Colonic mucosa (tissue), 4 donors: ENCODE measurements at regions not wholly inside any gene's neighbourhood (a gene's known extent, or its start where the extent isn't known, plus 50 kb on each side); places are given as distances from the start of the nearest gene placed in this dataset.

ENCODE experiments used
- DNase-seq: peaks from one replicate; pipeline ENCODE4 v3.0.0-alpha.2; 2020
- H3K27ac ChIP-seq: fragments of 200-600 bp; one replicate; pipeline ENCODE4 v1.8.0; 2021
- H3K27me3 ChIP-seq: fragments of 200-600 bp; one replicate; pipeline ENCODE4 v1.8.0; 2021
- H3K36me3 ChIP-seq: fragments of 200-600 bp; one replicate; pipeline ENCODE4 v1.8.0; 2021
- H3K4me1 ChIP-seq: fragments of 200-600 bp; one replicate; pipeline ENCODE4 v1.8.0; 2021; ENCODE audit warnings: mild to moderate bottlenecking
- H3K4me3 ChIP-seq: fragments of 200-600 bp; one replicate; pipeline ENCODE4 v1.8.0; 2021
- H3K9ac ChIP-seq, 2 donors: one replicate each; pipeline ENCODE4 v1.7.0; 2013; ENCODE audit warnings: control low read depth in 2 of 2, low read depth in 2 of 2, low read length in 2 of 2
- H3K9me3 ChIP-seq: fragments of 200-600 bp; one replicate; pipeline ENCODE4 v1.8.0; 2021
- intact Hi-C: fragments of 100-400 bp; cut with DNase I; formaldehyde crosslinking; loops from one replicate; pipeline ENCODE4 v1.14.1; 2022
- TF ChIP-seq, protein P1 (sequence below): fragments of 200-600 bp; IDR thresholded peaks from one replicate; pipeline ENCODE4 v1.8.0; 2022; ENCODE audit warnings: antibody characterized with exemption, mild to moderate bottlenecking
- donor health status: healthy.
- donor health status: DM: no; HTN: no; CAD: no.
- donor health status: DM: no; HTN: no; CAD: no.

DNA sequence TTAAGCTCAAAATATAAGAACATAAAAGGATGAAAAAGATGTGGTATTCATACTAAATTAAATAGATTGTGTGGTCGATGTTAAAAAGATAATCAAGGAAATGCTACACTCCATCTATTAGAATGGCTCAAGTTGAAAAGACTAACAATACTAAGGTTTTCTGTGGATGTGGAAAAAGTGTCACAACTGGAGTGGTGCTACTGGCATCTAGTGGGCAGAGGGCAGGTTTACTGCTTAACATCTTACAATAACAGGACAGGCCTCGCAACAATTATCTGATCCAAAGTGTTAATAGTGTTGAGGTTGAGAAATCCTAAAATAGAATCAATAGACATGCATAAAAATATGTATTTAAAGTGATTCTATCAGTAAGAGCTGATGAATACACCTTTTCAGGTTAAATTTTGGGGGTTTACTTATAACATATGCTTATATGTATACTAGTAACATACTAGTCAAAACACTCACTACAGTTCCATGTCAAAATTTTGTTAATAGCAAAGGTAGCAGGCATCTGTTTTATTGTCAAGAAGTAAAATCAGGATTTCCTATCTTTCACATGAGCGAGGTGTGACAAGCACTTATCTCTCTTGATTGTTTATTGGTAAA, 91.5 kb upstream of the TMEFF2 start:
- H3K4me3 ChIP-seq: no peak overlapping the region
- no peak overlapping the region for H3K27ac ChIP-seq
- DNase-seq: no peak
- intact Hi-C loops: no loop called here
- TF ChIP-seq, protein P1, sequence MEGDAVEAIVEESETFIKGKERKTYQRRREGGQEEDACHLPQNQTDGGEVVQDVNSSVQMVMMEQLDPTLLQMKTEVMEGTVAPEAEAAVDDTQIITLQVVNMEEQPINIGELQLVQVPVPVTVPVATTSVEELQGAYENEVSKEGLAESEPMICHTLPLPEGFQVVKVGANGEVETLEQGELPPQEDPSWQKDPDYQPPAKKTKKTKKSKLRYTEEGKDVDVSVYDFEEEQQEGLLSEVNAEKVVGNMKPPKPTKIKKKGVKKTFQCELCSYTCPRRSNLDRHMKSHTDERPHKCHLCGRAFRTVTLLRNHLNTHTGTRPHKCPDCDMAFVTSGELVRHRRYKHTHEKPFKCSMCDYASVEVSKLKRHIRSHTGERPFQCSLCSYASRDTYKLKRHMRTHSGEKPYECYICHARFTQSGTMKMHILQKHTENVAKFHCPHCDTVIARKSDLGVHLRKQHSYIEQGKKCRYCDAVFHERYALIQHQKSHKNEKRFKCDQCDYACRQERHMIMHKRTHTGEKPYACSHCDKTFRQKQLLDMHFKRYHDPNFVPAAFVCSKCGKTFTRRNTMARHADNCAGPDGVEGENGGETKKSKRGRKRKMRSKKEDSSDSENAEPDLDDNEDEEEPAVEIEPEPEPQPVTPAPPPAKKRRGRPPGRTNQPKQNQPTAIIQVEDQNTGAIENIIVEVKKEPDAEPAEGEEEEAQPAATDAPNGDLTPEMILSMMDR: no peak
- H3K9ac ChIP-seq: no peak overlapping the region
- no peaks in the 10 kb centered on the region for H3K4me1 ChIP-seq
- no peaks in the 10 kb centered on the region for H3K36me3 ChIP-seq
- H3K27me3 ChIP-seq: no peaks in the 10 kb centered on the region
- H3K9me3 ChIP-seq: no peaks in the 10 kb centered on the region

GRCh38 chr2:192283450-192283849, 88.7 kb upstream of the TMEFF2 start:
- Histone ChIP-seq H3K9me3 (no peaks in the 10 kb centered on the region), H3K4me3 (no peak overlapping the region), H3K36me3 (no peaks in the 10 kb centered on the region), H3K4me1 (no peaks in the 10 kb centered on the region), H3K9ac (no peak overlapping the region), H3K27ac (no peak overlapping the region), H3K27me3 (no peaks in the 10 kb centered on the region)
- TF ChIP-seq, protein P1: no peak
- DNase-seq: no peak
- intact Hi-C loops: no loop called here

DNA sequence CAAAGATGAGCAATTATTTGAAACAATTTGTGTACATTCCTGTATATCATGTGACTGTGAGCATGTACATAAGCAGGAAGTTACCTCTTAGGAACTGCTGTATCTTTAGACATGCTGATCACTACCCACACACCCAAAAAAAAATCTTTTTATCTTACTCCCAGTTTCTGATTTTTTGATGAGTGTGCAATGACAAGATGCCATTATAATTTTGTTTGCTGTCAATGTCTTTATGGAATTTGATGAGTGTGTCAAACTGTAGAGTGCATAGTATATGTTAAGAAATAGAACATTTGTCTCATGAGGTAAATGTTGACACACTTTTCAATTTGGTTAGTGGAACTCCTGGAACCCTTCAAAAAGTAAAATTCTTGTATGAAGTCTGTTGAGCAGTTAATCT, 84.0 kb upstream of the TMEFF2 start:
- no peaks in the 10 kb centered on the region for H3K4me1 ChIP-seq
- TF ChIP-seq, protein P1: no peak
- no peaks in the 10 kb centered on the region for H3K9me3 ChIP-seq
- intact Hi-C loops: no loop called here
- DNase-seq: no peak
- H3K9ac ChIP-seq: no peak overlapping the region
- no peaks in the 10 kb centered on the region for H3K27me3 ChIP-seq
- no peaks in the 10 kb centered on the region for H3K36me3 ChIP-seq
- no peak overlapping the region for H3K4me3 ChIP-seq
- no peak overlapping the region for H3K27ac ChIP-seq

GRCh38 chr2:192277494-192278109, 82.9 kb upstream of the TMEFF2 start:
- no peaks in the 10 kb centered on the region for H3K9me3 ChIP-seq
- H3K9ac ChIP-seq: no peak overlapping the region
- H3K36me3 ChIP-seq: no peaks in the 10 kb centered on the region
- DNase-seq: no peak
- no peaks in the 10 kb centered on the region for H3K27me3 ChIP-seq
- TF ChIP-seq, protein P1: no peak
- no peak overlapping the region for H3K27ac ChIP-seq
- no peaks in the 10 kb centered on the region for H3K4me1 ChIP-seq
- H3K4me3 ChIP-seq: no peak overlapping the region
- intact Hi-C loops: no loop called here

DNA sequence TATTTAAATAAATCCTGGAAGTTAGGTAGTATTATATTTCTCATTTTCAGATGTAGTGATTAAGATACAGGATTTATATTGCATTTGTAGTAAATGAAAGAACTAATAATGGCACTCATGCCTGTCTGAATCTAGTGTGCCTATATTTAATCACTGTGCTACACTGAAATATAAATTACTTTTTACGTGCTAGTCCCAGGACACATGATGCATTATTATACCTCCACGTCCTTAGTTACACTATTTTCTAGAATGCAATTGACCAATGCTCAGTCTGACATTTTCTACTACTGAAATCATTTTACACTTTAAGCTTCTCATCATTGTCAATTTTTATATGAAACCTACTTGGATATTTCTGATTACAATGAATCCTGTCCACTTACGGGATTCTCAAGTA, 80.9 kb upstream of the TMEFF2 start:
- H3K4me3 ChIP-seq: no peak overlapping the region
- TF ChIP-seq, protein P1: no peak
- no peaks in the 10 kb centered on the region for H3K36me3 ChIP-seq
- H3K27me3 ChIP-seq: no peaks in the 10 kb centered on the region
- no peak overlapping the region for H3K27ac ChIP-seq
- H3K9ac ChIP-seq: no peak overlapping the region
- intact Hi-C loops: no loop called here
- no peaks in the 10 kb centered on the region for H3K9me3 ChIP-seq
- H3K4me1 ChIP-seq: no peaks in the 10 kb centered on the region
- DNase-seq: no peak
